CD4-positive, alpha-beta T cell treated with Interleukin-2 at 100 ng/mL for 4 hours (primary cell): ENCODE measurements at regions not wholly inside any gene's neighbourhood (a gene's known extent, or its start where the extent isn't known, plus 50 kb on each side); places are given as distances from the start of the nearest gene placed in this dataset.

Experiments
- DNase-seq: peaks from one replicate; pipeline ENCODE4 v3.0.0-alpha.2; 2020; ENCODE audit warnings: low spot score

GRCh38 chr13:57918086-57918485 lies 286.5 kb downstream of the PCDH17 start:
- DNase-seq: no peak

- no peak for DNase-seq
Measured at GRCh38 chr13:57918913-57919312, 287.4 kb downstream of the PCDH17 start.

- DNase-seq: no peak
Measured at GRCh38 chr13:57925250-57925649, 293.7 kb downstream of the PCDH17 start.

- no peak for DNase-seq
Measured at GRCh38 chr13:57925751-57926150, 294.2 kb downstream of the PCDH17 start.

DNA sequence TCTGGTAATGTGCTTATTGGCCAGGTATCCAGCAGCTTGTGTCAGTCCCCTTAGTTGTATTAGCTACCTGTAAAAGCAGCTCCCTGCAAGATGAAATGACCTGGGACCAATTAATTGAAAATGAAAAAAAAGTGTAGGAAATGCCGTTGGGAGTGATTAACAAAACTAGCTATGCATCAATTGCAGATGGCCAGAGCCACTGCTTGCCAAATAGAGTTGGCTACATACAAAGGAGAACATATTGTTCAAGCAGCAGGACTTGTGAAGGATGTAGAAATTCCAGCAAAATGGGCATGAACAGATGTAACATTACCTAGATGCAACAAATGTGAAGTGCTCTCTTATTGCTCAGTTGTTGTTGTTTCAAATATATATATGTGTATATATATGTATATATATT lies 300.5 kb downstream of the PCDH17 start:
- DNase-seq: no peak

GRCh38 chr13:57933606-57934005 lies 302.1 kb downstream of the PCDH17 start:
- DNase-seq: no peak

DNA sequence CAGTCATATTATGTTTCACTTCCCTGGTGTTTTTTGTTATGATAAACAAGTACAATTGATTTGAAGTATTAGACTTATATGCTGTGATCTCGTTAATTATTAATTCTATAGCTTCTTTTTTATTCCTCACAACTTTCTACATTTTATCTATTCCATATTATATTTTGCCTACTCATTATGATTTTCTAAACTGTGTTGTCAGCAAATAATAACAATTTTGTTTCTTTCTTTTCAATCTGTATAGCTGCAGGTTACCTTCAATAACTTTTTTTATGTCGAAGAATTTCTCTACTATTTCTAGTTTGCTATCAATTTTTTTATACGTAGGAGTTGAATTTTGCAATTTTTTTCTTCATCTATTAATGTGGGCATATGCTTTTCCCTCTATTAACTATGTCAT lies 304.4 kb downstream of the PCDH17 start:
- no peak for DNase-seq

DNA sequence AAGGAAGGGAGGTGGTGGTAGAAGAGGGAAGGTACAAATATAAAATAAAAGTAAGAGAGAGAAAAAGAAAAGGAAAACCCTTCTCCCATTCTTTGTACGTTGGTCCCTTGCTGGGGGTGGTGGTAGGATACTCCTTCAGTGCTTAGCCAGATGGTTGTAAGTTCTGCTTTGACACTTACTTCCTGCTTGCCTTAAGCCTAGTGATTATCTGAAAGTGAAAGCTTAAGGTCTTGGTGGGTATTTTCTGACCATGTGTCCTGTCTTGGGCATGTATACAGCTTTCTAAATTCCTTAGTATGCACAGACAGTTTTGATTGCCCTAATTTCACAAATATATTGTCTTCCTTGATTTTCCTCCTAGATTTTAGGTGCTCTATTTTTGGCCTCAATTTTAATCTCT lies 314.8 kb downstream of the PCDH17 start:
- DNase-seq: no peak

- DNase-seq: no peak
Measured at GRCh38 chr13:57948884-57949283, 317.3 kb downstream of the PCDH17 start.

DNA sequence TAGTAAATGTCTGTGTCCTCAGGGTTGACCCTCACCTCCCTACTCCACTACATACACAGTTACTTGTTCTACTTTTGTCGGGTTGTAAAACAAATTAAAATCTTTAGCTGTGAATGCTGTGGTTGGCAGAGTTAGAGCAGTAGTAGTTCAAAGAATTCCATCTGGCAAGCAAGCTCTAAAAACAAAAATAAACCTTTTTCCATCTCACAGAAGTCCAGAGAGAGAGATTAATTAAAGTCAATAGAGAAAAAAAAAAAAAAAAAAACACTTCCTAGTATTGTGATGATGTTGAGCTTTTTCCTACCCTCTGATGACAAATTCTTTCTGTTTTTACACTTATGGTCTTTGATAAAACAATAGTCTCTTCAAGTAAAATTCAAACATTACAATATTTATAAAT lies 338.4 kb downstream of the PCDH17 start:
- no peak for DNase-seq

DNA sequence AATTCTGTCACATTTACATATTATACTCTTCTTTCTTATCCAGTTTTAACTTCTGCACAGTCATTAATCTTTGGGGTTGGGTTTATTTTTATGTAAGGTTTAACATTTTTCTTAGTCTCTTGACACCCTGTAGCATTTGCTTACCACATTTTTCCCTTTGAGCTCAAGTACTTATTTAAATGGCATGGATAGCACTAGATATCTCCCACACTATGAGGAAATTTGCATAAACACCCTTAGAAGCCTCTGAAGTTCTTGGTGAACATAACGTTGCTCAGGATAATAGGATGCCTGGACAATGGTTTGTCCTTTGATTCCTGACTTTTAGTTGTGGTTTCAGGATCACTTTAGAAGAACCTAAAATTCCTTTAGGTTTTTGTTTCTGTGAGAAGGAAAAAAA lies 338.9 kb downstream of the PCDH17 start:
- DNase-seq: no peak

- DNase-seq: no peak
Measured at GRCh38 chr13:57982782-57983181, 351.2 kb downstream of the PCDH17 start.

GRCh38 chr13:57988276-57988675 lies 356.7 kb downstream of the PCDH17 start:
- no peak for DNase-seq

- no peak for DNase-seq
Measured at GRCh38 chr13:57991041-57991440, 359.5 kb downstream of the PCDH17 start.

GRCh38 chr13:57992416-57992815 lies 360.9 kb downstream of the PCDH17 start:
- no peak for DNase-seq

DNA sequence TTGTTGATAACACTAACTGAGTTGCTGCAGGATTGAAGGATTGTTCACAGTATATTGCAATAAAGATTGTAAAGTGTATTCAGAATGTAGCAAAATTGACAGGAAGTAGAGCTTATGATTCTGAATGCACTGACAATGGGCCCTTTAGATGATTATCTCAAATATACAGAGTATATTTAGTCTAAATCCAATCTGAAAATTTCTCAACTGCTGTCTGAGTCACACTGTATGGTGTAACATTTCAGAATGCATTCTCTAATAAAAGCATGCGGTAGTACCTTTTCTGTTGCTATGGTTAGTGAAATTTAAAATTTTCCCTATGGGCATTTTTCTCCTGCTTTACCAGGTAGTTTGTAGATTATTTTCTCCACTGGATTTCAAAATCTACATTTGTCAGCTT lies 365.2 kb downstream of the PCDH17 start:
- no peak for DNase-seq

DNA sequence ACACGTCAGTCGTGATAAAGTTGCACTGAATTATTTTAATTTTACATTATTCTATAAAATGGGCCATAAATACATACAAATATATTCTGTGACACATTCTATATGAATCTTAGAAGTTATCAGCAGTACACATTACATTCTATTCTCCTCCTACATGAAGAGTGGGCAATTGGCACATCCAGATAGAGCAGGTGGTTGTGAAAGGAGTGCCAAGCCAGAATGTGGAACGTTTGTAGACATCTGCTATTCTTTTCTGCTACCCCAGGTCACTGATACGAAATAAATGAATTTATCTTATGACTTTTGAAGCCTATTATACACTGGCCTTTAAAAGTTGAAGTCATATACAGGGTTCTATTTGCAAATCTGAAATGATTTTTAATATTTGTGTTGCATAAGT lies 373.2 kb downstream of the PCDH17 start:
- no peak for DNase-seq

GRCh38 chr13:58018020-58018419 lies 386.5 kb downstream of the PCDH17 start:
- DNase-seq: no peak

DNA sequence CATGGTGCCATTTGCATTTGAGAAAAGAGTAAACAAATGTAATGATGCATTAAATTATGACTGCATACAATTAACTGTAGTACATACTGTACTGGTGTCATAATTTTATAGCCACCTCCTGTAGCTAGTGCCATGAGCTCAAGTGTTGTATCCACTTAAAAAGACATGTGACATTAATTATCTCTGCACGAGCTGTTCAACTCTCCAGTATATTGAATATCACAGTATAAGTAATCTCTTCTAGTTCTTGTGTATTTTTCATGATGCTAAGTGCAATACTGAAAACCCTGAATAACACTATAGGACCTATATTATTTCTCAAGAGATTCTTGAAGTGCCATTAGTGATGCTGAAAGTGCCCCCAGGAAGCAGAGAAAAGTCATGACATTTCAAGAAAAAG lies 387.3 kb downstream of the PCDH17 start:
- DNase-seq: no peak

DNA sequence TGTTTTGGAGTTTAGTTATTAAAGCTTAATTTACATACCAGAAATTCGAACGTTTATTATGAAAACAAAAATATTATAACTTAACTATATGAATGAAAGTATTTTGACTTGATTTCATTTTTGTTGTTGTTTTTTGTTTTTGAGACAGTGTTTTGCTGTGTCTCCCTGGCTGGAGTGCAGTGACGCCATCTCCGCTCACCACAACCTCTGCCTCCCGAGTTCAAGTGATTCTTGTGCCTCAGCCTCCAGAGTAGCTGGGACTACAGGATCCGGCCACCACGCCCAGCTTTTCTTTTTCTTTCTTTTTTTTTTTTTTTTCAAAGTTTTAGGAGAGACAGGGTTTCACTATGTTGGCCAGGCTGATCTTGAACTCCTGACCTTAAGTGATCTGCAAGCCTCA lies 392.6 kb downstream of the PCDH17 start:
- no peak for DNase-seq

DNA sequence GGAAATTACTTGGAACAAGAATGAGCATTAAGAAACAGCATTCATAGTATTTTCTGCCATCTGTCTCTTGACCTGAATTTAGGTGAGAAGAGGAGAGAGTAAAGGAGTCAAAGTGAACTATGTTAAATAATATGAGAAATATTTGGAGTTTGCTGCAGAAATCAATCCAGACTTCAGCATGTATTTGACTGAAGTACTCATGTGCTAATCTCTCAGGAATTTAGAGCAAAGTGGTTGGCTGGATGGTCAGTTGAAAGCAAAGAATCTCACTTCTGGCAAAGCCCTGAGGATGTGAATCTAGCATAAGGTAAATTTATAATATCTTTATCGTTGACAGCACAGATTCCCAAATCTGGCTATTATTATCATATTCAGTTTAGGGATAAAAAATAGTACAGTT lies 394.3 kb downstream of the PCDH17 start:
- DNase-seq: no peak

DNA sequence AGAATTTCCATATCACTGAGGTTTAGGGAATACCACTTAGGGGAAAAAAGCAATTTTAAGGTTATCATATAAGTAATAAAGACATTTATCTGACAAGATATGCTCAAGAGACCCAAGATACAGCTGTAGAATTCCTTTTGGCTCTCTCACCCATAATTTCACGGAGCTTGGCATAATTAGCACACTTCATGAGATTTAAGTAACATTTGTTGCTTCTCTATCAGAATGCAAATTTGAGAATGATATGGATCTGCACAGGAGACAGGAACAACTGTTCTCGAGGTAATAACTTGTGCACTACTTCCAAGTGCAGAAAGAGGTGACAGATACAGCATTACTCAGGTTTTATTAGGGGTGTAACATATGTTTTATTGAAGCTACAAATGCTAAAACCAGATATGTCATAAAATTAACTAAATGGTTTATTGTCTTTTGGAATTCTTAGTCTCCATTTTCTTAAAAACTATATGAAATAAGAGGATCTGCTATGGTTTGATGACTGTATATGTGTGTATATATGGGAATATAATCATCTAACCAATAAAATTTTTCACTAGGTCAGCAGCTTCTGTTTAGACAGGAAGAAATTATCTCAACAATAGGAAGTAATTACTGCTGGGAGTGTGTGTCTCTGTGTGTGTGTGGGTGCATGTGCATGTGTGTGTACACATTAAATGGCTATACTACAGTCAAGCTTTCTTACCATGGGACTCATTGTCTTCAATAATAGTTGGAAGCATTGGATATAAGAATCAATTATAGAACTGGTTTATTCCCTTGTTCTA lies 401.3 kb downstream of the PCDH17 start:
- DNase-seq: no peak

- DNase-seq: no peak
Measured at GRCh38 chr13:58043971-58044370, 412.4 kb downstream of the PCDH17 start.

- no peak for DNase-seq
Measured at GRCh38 chr13:58048670-58049069, 417.1 kb downstream of the PCDH17 start.
